ENCODE measurements at regions not wholly inside any gene's neighbourhood (a gene's known extent, or its start where the extent isn't known, plus 50 kb on each side); places are given as distances from the start of the nearest gene placed in this dataset.

DNA sequence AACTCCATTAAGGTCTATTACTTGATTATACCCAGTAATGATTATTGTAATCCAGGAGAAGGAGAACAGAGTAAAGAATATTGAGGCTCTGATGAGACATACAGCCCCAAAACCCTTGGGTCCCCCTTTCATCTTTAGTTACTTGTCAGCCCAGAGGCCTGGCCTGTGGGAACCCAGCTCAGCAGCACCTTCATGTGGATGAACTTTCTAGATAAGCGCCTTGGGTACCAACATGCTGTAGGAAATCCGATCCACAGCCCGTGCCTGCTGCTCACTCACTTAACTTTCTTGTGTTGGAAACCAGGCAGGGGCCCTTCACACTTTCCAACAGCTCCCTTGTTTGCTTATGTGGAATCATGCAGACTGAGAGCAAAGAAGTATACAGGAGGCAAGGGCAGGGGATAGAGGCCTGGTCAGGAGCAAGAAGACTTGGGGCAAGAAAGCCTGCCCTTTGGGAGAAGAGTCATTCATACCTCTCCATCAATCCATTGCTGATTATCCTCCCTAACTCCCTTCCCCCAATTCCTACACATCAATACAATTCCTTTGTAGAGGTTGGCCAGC lies 64.0 kb upstream of the SOX9 start:
- Histone ChIP-seq H3K9me3 (ENCODE audit: low read depth) (no peaks in the 10 kb centered on the region), H3K36me3 (replicated peaks; ENCODE audit: insufficient read depth, low read depth) (no peaks in the 10 kb centered on the region), H3K4me2 (no peak overlapping the region), H4K20me1 (ENCODE audit: insufficient read depth, poor library complexity, severe bottlenecking) (no peaks in the 10 kb centered on the region), H3K27ac (no peak overlapping the region), H3K9me2 (replicated peaks; ENCODE audit: insufficient read depth) (no peaks in the 10 kb centered on the region), H2AFZ (no peak overlapping the region), H3K79me2 (no peaks in the 10 kb centered on the region), H3K27me3 (peaks cover 22% of the 10 kb centered on the region), H3K4me1 (ENCODE audit: insufficient read depth) (no peaks in the 10 kb centered on the region), H3K4me3 (no peak overlapping the region)
- WGBS (ENCODE audit: low lambda C conversion rate, missing lambda C conversion rate): 69% methylated on average over 3 of the region's 3 CpGs
- no peak for DNase-seq (ENCODE audit: low spot score)
- no peak for TF ChIP-seq CTCF (IDR thresholded peaks at IDR 0.05; ENCODE audit: poor library complexity)
- TF ChIP-seq EZH2 (IDR thresholded peaks at IDR 0.05; ENCODE audit: borderline replicate concordance): no peak
- no peak for TF ChIP-seq EZH2phosphoT487 (IDR thresholded peaks at IDR 0.05; ENCODE audit: low read depth, severe bottlenecking, unreplicated experiment)

GRCh38 chr17:72060084-72060483 lies 60.7 kb upstream of the SOX9 start:
- Histone ChIP-seq H3K27ac (no peak overlapping the region), H2AFZ (no peak overlapping the region), H4K20me1 (ENCODE audit: insufficient read depth, poor library complexity, severe bottlenecking) (no peaks in the 10 kb centered on the region), H3K9me2 (replicated peaks; ENCODE audit: insufficient read depth) (no peaks in the 10 kb centered on the region), H3K4me3 (no peak overlapping the region), H3K36me3 (replicated peaks; ENCODE audit: insufficient read depth, low read depth) (no peaks in the 10 kb centered on the region), H3K9me3 (ENCODE audit: low read depth) (no peaks in the 10 kb centered on the region), H3K4me2 (no peak overlapping the region), H3K27me3 (peaks cover 3% of the 10 kb centered on the region), H3K4me1 (ENCODE audit: insufficient read depth) (no peaks in the 10 kb centered on the region), H3K79me2 (no peaks in the 10 kb centered on the region)
- TF ChIP-seq EZH2 (IDR thresholded peaks at IDR 0.05; ENCODE audit: borderline replicate concordance) (no peak), CTCF (IDR thresholded peaks at IDR 0.05; ENCODE audit: poor library complexity) (no peak), EZH2phosphoT487 (IDR thresholded peaks at IDR 0.05; ENCODE audit: low read depth, severe bottlenecking, unreplicated experiment) (no peak)
- no peak for DNase-seq (ENCODE audit: low spot score)
- 64% methylated on average over 1 of the region's 1 CpG for WGBS (ENCODE audit: low lambda C conversion rate, missing lambda C conversion rate)

DNA sequence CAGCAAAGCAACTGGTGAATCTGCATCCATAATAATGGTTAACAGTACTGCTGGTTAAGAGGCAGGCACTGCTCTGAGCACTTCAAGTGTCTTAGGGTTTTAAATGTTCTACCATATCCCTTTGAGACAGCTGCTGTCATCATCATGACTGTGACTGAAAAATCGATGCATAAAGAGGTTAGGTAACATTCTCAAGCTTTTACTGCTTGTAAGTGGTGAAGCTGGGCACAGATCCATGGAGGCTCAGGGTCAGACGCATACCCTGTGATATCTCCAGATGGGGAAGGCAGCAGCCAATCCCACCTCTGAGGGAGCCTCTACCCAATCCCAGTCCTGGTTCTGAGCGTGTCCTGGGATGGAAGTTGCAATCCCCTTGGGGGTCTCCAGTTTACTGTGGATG lies 57.6 kb upstream of the SOX9 start:
- Histone ChIP-seq H3K4me3 (no peak overlapping the region), H4K20me1 (ENCODE audit: insufficient read depth, poor library complexity, severe bottlenecking) (no peaks in the 10 kb centered on the region), H3K36me3 (replicated peaks; ENCODE audit: insufficient read depth, low read depth) (no peaks in the 10 kb centered on the region), H3K79me2 (no peaks in the 10 kb centered on the region), H3K4me2 (no peak overlapping the region), H3K9me2 (replicated peaks; ENCODE audit: insufficient read depth) (no peaks in the 10 kb centered on the region), H2AFZ (no peak overlapping the region), H3K27me3 (no peaks in the 10 kb centered on the region), H3K27ac (no peak overlapping the region), H3K4me1 (ENCODE audit: insufficient read depth) (no peaks in the 10 kb centered on the region), H3K9me3 (ENCODE audit: low read depth) (no peaks in the 10 kb centered on the region)
- no peak for DNase-seq (ENCODE audit: low spot score)
- WGBS (ENCODE audit: low lambda C conversion rate, missing lambda C conversion rate): 92% methylated on average over 3 of the region's 3 CpGs
- no peak for TF ChIP-seq EZH2 (IDR thresholded peaks at IDR 0.05; ENCODE audit: borderline replicate concordance)
- no peak for TF ChIP-seq EZH2phosphoT487 (IDR thresholded peaks at IDR 0.05; ENCODE audit: low read depth, severe bottlenecking, unreplicated experiment)
- no peak for TF ChIP-seq CTCF (IDR thresholded peaks at IDR 0.05; ENCODE audit: poor library complexity)

All from hepatocyte (in vitro differentiated cells).